DMS 273 treated with DMSO at 0.1 percent for 48 hours (cell line): ENCODE measurements at regions not wholly inside any gene's neighbourhood (a gene's known extent, or its start where the extent isn't known, plus 50 kb on each side); places are given as distances from the start of the nearest gene placed in this dataset.
"Not testable (repeated sequence)": the region's sequence is repeated elsewhere in the genome, so short reads cannot be mapped to it uniquely, and the experiment has no call there.

Experiments used
- DNase-seq: peaks from one replicate; lab custom pipeline; 2025; lab: John Stamatoyannopoulos, UW

- DNase-seq: no peak
Measured at GRCh38 chr11:90428836-90429235, 206.0 kb upstream of the CHORDC1 start.

GRCh38 chr11:90426442-90426841, 203.6 kb upstream of the CHORDC1 start:
- DNase-seq: no peak

GRCh38 chr11:90423378-90423777, 200.5 kb upstream of the CHORDC1 start:
- DNase-seq: no peak

- DNase-seq: not testable (repeated sequence)
Measured at GRCh38 chr11:90422787-90423186, 199.9 kb upstream of the CHORDC1 start.

GRCh38 chr11:90414221-90414620, 191.4 kb upstream of the CHORDC1 start:
- no peak for DNase-seq

- DNase-seq: no peak
Measured at GRCh38 chr11:90407350-90407749, 184.5 kb upstream of the CHORDC1 start.

- DNase-seq: no peak
Measured at GRCh38 chr11:90392692-90393091, 169.8 kb upstream of the CHORDC1 start.

- DNase-seq: no peak
Measured at GRCh38 chr11:90391756-90392155, 168.9 kb upstream of the CHORDC1 start.

GRCh38 chr11:90380206-90380605, 157.4 kb upstream of the CHORDC1 start:
- DNase-seq: no peak

- no peak for DNase-seq
Measured at GRCh38 chr11:90373971-90374370, 151.1 kb upstream of the CHORDC1 start.

GRCh38 chr11:90364527-90364926, 141.7 kb upstream of the CHORDC1 start:
- DNase-seq: no peak

GRCh38 chr11:90363739-90364138, 140.9 kb upstream of the CHORDC1 start:
- no peak for DNase-seq

- no peak for DNase-seq
Measured at GRCh38 chr11:90355200-90355599, 132.4 kb upstream of the CHORDC1 start.

GRCh38 chr11:90349731-90350130, 126.9 kb upstream of the CHORDC1 start:
- no peak for DNase-seq

GRCh38 chr11:90344546-90344945, 121.7 kb upstream of the CHORDC1 start:
- DNase-seq: no peak

- DNase-seq: no peak
Measured at GRCh38 chr11:90343673-90344072, 120.8 kb upstream of the CHORDC1 start.

- DNase-seq: no peak
Measured at GRCh38 chr11:90341986-90342385, 119.1 kb upstream of the CHORDC1 start.

GRCh38 chr11:90332415-90332814, 109.6 kb upstream of the CHORDC1 start:
- no peak for DNase-seq

- no peak for DNase-seq
Measured at GRCh38 chr11:90330632-90331031, 107.8 kb upstream of the CHORDC1 start.

- DNase-seq: no peak
Measured at GRCh38 chr11:90329043-90329442, 106.2 kb upstream of the CHORDC1 start.

- DNase-seq: no peak
Measured at GRCh38 chr11:90326647-90327046, 103.8 kb upstream of the CHORDC1 start.

- DNase-seq: no peak
Measured at GRCh38 chr11:90323289-90323688, 100.4 kb upstream of the CHORDC1 start.

- no peak for DNase-seq
Measured at GRCh38 chr11:90321018-90321417, 98.2 kb upstream of the CHORDC1 start.

- no peak for DNase-seq
Measured at GRCh38 chr11:90318651-90319050, 95.8 kb upstream of the CHORDC1 start.

GRCh38 chr11:90310210-90310609, 87.4 kb upstream of the CHORDC1 start:
- DNase-seq: no peak
